T-helper 17 cell (primary cell): ENCODE measurements at regions not wholly inside any gene's neighbourhood (a gene's known extent, or its start where the extent isn't known, plus 50 kb on each side); places are given as distances from the start of the nearest gene placed in this dataset.
A peak's percentile ranks its signal among the peaks of the same experiment; 100 is the strongest.

Source experiments
- ATAC-seq: fragments of 150-1000 bp; cut with Tn5 transposase; 2 replicates; pipeline ENCODE4 v1.10.0; 2021; ENCODE audit warnings: mild to moderate bottlenecking, moderate library complexity
- DNase-seq, 3 donors: peaks; one replicate each; pipeline versions ENCODE4 v3.0.0 to v3.0.0-alpha.2; 2020 to 2021
- H3K9me3 ChIP-seq: one replicate; pipeline ENCODE4 v1.7.0; 2013; ENCODE audit warnings: low read length, mild to moderate bottlenecking; ENCODE audit not compliant: control insufficient read depth, poor library complexity, severe bottlenecking
- H3K27ac Mint-ChIP-seq: one replicate; pipeline ENCODE4 v1.8.0; 2022; ENCODE audit warnings: mild to moderate bottlenecking, moderate library complexity, mixed read lengths
- H3K27me3 Mint-ChIP-seq: one replicate; pipeline ENCODE4 v1.8.0; 2022; ENCODE audit warnings: mixed read lengths
- H3K36me3 Mint-ChIP-seq: one replicate; pipeline ENCODE4 v1.8.0; 2022; ENCODE audit warnings: low read depth, mixed read lengths
- H3K4me1 Mint-ChIP-seq: one replicate; pipeline ENCODE4 v1.8.0; 2022; ENCODE audit warnings: mild to moderate bottlenecking, mixed read lengths
- H3K4me3 Mint-ChIP-seq: one replicate; pipeline ENCODE4 v1.8.0; 2022; ENCODE audit warnings: mild to moderate bottlenecking, moderate library complexity, mixed read lengths

DNA sequence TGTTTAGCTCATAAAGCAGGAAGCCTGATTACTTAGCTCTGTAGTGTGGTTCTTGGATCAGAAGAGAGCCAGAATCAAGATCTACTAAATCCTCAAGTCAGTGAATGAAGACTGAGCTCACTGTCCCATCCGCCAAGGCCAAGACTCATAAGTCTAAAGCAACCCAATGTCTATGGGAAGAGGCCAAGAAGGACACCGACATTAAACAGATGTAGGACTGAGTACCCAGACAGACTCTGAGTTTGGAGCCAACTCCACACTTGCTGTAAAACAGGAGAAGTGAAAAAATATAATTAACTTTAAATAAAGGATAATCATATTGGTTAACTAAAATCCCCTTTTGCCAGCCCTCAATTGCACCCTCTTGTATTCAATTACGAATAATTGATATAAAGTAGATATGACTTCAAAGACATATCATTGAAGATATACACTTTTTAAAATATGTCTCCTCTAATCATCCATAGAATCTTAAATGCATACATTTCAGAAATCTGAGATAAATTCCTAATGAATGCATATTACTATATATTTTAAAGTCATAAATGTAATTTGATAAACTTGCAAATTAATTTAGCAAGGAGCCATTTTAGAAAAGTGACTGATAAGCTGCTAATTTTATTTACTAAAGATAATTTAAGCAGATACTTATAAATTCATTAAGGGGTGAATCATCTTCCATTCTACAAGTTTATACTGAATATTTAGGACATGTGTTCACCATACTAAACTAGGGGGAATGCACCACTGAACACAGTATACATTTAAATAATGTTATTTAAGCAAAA lies 617.0 kb upstream of the ARID1B start:
- Mint-ChIP-seq H3K27me3 (no peaks in the 10 kb centered on the region), H3K4me3 (no peak overlapping the region), H3K36me3 (no peaks in the 10 kb centered on the region), H3K27ac (no peak overlapping the region), H3K4me1 (peaks cover 8% of the 10 kb centered on the region)
- DNase-seq = no peak
- no peaks in the 10 kb centered on the region for H3K9me3 ChIP-seq
- no peak for ATAC-seq

GRCh38 chr6:156154896-156155295 lies 622.3 kb upstream of the ARID1B start:
- H3K9me3 ChIP-seq = no peaks in the 10 kb centered on the region
- H3K27ac Mint-ChIP-seq = no peak overlapping the region
- H3K36me3 Mint-ChIP-seq = peaks cover 2% of the 10 kb centered on the region
- ATAC-seq = no peak
- DNase-seq = no peak
- H3K27me3 Mint-ChIP-seq = no peaks in the 10 kb centered on the region
- peaks cover 3% of the 10 kb centered on the region for H3K4me1 Mint-ChIP-seq
- H3K4me3 Mint-ChIP-seq = no peak overlapping the region

GRCh38 chr6:156150391-156150790 lies 626.8 kb upstream of the ARID1B start:
- DNase-seq = no peak
- Mint-ChIP-seq H3K4me1 (no peaks in the 10 kb centered on the region), H3K4me3 (no peak overlapping the region), H3K36me3 (peaks cover 10% of the 10 kb centered on the region), H3K27ac (no peak overlapping the region), H3K27me3 (no peaks in the 10 kb centered on the region)
- ATAC-seq = no peak
- peaks cover 2% of the 10 kb centered on the region for H3K9me3 ChIP-seq

- DNase-seq = no peak
- Mint-ChIP-seq H3K4me1 (no peaks in the 10 kb centered on the region), H3K36me3 (peaks cover 12% of the 10 kb centered on the region), H3K27me3 (no peaks in the 10 kb centered on the region), H3K27ac (no peak overlapping the region), H3K4me3 (no peak overlapping the region)
- peaks cover 4% of the 10 kb centered on the region for H3K9me3 ChIP-seq
- ATAC-seq = no peak
These were observed 630.3 kb upstream of the ARID1B start for GRCh38 chr6:156146891-156147290.

- no peak for ATAC-seq
- H3K27ac Mint-ChIP-seq = no peak overlapping the region
- no peaks in the 10 kb centered on the region for H3K36me3 Mint-ChIP-seq
- H3K4me3 Mint-ChIP-seq = no peak overlapping the region
- H3K9me3 ChIP-seq = no peaks in the 10 kb centered on the region
- no peaks in the 10 kb centered on the region for H3K4me1 Mint-ChIP-seq
- H3K27me3 Mint-ChIP-seq = no peaks in the 10 kb centered on the region
- DNase-seq = no peak
These were observed 645.8 kb upstream of the ARID1B start for GRCh38 chr6:156131221-156131903.

GRCh38 chr6:156126535-156126934 lies 650.6 kb upstream of the ARID1B start:
- Mint-ChIP-seq H3K4me3 (no peak overlapping the region), H3K27ac (no peak overlapping the region), H3K4me1 (no peaks in the 10 kb centered on the region), H3K36me3 (peaks cover 2% of the 10 kb centered on the region), H3K27me3 (no peaks in the 10 kb centered on the region)
- ATAC-seq = no peak
- no peaks in the 10 kb centered on the region for H3K9me3 ChIP-seq
- DNase-seq = no peak

DNA sequence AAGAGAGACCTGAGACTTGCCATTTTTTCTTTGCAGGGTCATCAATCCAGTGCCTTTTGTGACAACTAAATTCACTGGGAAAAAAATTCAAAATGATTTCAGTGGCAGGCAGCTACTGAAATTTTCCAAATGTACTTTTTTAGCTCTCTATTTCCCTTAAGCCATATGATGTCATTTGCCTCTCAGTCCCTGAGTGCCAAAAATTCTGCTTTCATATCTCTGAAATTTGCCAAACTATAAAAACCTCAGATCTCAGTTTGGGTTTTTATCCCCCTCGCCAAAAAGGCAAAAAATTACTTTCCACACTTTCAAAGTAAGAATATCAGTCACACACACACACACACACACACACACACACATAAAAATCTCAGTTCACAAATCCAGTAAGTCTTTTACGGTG lies 651.3 kb upstream of the ARID1B start:
- DNase-seq = no peak

DNA sequence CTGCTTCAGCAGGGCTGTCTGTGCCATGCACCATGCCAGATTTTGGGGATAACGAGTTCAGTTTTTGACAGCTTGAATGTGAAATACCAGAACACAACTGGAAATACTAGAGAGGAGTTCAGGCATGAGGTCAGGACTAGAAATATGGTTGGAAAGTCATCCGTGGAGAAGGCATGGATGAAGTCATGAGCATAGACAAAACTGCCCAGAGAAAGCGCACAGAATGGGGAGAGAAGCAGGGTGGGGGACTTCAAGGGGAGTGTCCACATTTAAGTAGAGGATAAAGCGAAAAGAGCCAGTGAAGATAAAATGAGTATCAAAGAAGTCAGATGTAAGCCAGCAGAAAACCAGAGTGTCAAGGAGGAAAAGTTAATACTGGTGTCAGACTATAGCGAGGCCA lies 653.4 kb upstream of the ARID1B start:
- Mint-ChIP-seq H3K27ac (no peak overlapping the region), H3K36me3 (peaks cover 4% of the 10 kb centered on the region), H3K27me3 (no peaks in the 10 kb centered on the region), H3K4me1 (no peaks in the 10 kb centered on the region), H3K4me3 (no peak overlapping the region)
- ATAC-seq (no peak), DNase-seq (no peak)
- H3K9me3 ChIP-seq = no peaks in the 10 kb centered on the region

More for the DNA sequence above, 651.3 kb upstream of the ARID1B start:
- no peaks in the 10 kb centered on the region for H3K9me3 ChIP-seq
- H3K4me3 Mint-ChIP-seq = no peak overlapping the region
- peaks cover 2% of the 10 kb centered on the region for H3K36me3 Mint-ChIP-seq
- H3K27me3 Mint-ChIP-seq = no peaks in the 10 kb centered on the region
- no peaks in the 10 kb centered on the region for H3K4me1 Mint-ChIP-seq
- H3K27ac Mint-ChIP-seq = no peak overlapping the region
- ATAC-seq = no peak

GRCh38 chr6:156121973-156122372 lies 655.2 kb upstream of the ARID1B start:
- Mint-ChIP-seq H3K36me3 (peaks cover 5% of the 10 kb centered on the region), H3K27ac (no peak overlapping the region), H3K4me3 (no peak overlapping the region), H3K27me3 (no peaks in the 10 kb centered on the region), H3K4me1 (no peaks in the 10 kb centered on the region)
- H3K9me3 ChIP-seq = peaks cover 3% of the 10 kb centered on the region
- no peak for ATAC-seq
- no peak for DNase-seq

- no peaks in the 10 kb centered on the region for H3K4me1 Mint-ChIP-seq
- H3K9me3 ChIP-seq = peaks cover 3% of the 10 kb centered on the region
- H3K27me3 Mint-ChIP-seq = no peaks in the 10 kb centered on the region
- no peak for ATAC-seq
- no peak for DNase-seq
- H3K27ac Mint-ChIP-seq = no peak overlapping the region
- peaks cover 3% of the 10 kb centered on the region for H3K36me3 Mint-ChIP-seq
- no peak overlapping the region for H3K4me3 Mint-ChIP-seq
These were observed 658.9 kb upstream of the NOX3 start for GRCh38 chr6:156114541-156114940.

GRCh38 chr6:156113631-156114030 lies 658.0 kb upstream of the NOX3 start:
- ATAC-seq (no peak), DNase-seq (no peak)
- H3K27ac Mint-ChIP-seq = no peak overlapping the region
- H3K4me3 Mint-ChIP-seq = no peak overlapping the region
- peaks cover under 1% of the 10 kb centered on the region for H3K36me3 Mint-ChIP-seq
- no peaks in the 10 kb centered on the region for H3K27me3 Mint-ChIP-seq
- H3K9me3 ChIP-seq = peaks cover 3% of the 10 kb centered on the region
- H3K4me1 Mint-ChIP-seq = no peaks in the 10 kb centered on the region

GRCh38 chr6:156111913-156112312 lies 656.3 kb upstream of the NOX3 start:
- no peak overlapping the region for H3K4me3 Mint-ChIP-seq
- H3K36me3 Mint-ChIP-seq = no peaks in the 10 kb centered on the region
- no peak for ATAC-seq
- H3K27ac Mint-ChIP-seq = no peak overlapping the region
- H3K4me1 Mint-ChIP-seq = no peaks in the 10 kb centered on the region
- no peaks in the 10 kb centered on the region for H3K9me3 ChIP-seq
- no peak for DNase-seq
- H3K27me3 Mint-ChIP-seq = no peaks in the 10 kb centered on the region

DNA sequence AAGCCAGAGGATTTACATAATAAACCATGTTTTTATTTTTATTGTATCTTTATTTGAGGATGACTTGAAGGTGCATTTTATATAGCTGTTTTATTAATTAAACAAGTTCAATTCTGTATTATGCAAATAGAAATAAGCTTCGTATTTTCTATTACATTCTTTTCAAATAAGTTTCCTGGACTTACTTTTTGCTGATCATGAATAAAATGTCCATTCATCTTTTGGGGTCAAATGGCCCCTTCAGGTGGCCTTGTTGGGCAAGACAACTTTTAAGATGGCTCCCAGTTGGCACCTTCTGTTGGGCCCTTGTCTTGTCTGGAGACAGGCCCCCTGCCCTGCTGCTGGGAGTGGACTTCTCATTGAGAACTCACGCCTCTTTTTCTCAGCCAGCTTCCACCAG lies 654.6 kb upstream of the NOX3 start:
- H3K27me3 Mint-ChIP-seq = no peaks in the 10 kb centered on the region
- no peak for DNase-seq

DNA sequence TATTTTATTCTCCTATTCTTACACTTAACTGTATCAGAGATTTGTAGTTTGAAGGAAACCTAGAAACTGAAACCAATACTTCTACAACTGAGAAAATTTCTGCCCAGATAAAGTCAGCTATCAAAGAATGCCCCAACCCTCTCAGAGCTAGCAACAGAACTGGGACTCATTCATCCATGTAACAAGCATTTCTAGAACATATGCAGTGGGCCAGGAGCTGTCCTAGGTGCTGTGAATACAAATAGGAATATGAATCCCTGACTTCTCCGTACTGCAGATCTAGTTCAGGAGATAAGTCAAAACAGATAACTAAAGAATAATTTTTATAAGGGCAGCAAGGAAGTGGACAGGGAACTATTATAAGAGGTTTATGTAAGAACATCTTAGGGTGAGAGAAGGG lies 654.1 kb upstream of the NOX3 start:
- H3K4me1 Mint-ChIP-seq = no peaks in the 10 kb centered on the region

More for the DNA sequence above, 654.6 kb upstream of the NOX3 start:
- H3K9me3 ChIP-seq = no peaks in the 10 kb centered on the region
- H3K4me1 Mint-ChIP-seq = no peaks in the 10 kb centered on the region
- no peak overlapping the region for H3K27ac Mint-ChIP-seq
- H3K36me3 Mint-ChIP-seq = no peaks in the 10 kb centered on the region
- ATAC-seq = no peak
- no peak overlapping the region for H3K4me3 Mint-ChIP-seq

More for the DNA sequence above, 654.1 kb upstream of the NOX3 start:
- DNase-seq (no peak), ATAC-seq (no peak)
- Mint-ChIP-seq H3K36me3 (no peaks in the 10 kb centered on the region), H3K4me3 (no peak overlapping the region), H3K27me3 (no peaks in the 10 kb centered on the region), H3K27ac (peak overlapping the region; percentile 19)
- no peaks in the 10 kb centered on the region for H3K9me3 ChIP-seq
